ENCODE measurements at regions not wholly inside any gene's neighbourhood (a gene's known extent, or its start where the extent isn't known, plus 50 kb on each side); places are given as distances from the start of the nearest gene placed in this dataset.
A peak's percentile ranks its signal among the peaks of the same experiment; 100 is the strongest.
"Not testable (repeated sequence)": the region's sequence is repeated elsewhere in the genome, so short reads cannot be mapped to it uniquely, and the experiment has no call there.

DNA sequence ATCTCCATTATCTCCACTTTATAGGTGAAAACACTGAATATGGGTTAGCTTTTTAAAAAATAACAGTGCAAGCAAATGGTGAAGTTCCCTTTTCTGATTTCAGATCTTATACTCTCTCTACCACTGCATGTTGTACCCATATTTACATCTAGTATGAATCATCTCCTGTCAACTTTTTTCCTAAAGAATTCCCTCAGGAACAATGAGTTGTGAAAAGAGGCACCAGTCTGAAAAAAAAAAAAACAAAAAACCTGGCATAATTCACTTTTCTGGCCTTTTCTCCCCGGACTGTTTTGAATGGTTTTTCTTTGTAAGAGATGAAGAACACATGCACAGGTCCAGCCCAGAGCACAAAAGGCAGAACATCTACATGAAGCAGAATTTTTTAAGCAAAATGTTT is 596.0 kb downstream of the COL12A1 start:
- DNase-seq = no peak

DNA sequence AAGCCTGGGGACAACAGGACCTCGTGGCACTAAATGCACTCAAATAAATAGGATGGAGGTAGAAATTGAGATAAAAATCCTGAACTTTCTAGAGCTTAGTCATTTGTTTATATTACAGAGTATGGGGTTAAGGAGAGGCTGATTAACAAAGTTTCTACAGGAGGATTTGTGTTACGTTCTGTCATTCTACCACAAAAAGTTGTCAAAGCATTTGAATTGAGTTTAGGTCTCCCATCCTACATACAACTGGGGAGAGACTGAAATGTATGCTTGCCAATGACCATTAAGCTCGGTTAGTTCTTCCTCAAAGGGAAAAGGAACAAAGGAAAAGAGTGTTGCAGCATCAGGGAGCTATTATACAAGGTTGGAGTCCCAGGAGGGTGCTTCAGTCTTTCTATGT is 597.9 kb downstream of the COL12A1 start:
- DNase-seq = no peak

DNA sequence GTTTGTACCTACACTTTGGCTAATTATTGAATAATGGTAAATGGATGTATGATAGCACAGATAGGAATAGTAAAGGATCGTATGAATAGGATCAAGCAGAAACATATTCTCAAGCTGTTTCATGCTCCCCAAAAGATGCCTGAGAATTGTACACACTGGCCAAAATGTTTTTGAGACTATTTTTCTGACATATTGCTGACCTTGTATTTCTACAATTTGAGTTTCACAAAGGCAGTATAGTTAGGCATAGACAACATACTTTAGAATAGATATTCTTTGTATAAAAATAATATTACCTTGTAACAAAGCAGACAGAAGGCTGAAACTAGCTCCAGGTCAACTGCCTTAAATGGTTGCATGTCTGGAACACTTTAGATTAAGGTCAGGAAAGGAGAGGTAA is 598.4 kb downstream of the COL12A1 start:
- DNase-seq = no peak

DNA sequence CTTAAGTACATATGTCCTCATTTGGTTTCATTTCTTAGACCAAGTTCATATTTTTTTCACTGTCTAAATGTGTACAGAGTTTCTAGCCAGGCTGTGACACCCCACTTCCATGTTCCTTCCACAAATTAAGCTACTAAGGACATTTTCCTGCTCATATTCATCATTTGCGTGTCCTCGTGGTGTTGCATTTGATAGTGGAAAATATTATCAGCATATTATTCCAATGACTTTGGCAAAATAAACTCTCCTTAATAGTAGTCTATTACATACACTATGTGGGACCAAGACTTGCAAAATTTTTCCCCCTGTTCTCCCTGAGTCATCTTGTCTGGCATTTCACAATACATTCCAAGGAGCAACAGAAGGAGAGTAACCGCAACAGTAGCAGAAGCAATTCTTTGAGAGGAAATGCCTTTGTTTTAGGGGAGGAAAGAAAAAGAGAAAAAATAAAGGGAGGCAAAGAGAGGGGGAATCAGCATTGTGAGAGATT is 599.2 kb downstream of the COL12A1 start:
- DNase-seq = no peak

DNA sequence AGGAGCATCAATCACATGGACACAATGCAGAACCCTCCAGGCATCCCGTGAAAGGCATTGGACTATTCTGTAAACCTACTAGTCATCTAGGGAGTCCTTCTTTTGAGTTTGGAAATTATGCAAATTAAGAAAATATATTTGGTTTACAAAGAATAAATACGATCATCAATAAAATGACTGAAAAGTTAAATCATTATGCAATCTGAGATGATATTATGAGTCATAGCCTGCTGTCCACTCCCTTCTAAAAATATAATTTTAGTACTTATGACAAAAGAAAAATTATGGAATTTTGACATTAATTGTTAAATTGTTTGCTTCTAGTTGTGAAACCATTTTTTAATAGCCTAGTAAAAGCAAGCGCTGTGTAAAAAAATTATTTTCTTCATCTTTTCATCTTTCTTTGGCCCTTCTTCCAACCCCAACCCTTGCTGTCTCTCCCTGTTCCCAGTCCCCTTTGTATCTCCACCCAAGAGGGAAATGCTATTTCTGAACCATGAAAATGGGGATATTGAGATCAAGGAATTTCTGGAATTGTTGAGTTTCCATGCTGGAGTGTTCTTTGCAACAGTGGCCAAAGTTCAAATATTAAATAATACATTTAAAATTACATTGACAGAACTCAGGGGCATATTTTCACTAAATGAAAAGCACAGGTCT is 599.8 kb downstream of the COL12A1 start:
- DNase-seq = no peak

DNA sequence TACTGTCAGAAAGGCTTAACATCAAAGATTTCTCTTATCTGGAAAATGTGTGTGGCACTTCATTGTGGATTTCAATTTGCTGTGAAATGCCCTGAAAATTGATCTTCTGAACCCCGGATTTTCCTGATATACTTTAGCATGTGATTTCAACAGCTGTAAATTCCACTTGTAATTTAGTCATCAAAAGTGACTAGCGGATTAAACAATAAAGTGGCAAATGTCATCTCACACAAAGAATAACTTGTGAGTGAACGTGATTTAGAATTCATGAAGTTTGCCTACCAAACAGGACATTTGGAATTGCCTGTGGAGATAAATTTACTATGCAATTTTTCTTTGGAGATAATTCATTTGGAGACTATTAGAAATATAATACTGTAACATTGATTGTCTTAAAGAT is 601.6 kb downstream of the COL12A1 start:
- no peak for DNase-seq

DNA sequence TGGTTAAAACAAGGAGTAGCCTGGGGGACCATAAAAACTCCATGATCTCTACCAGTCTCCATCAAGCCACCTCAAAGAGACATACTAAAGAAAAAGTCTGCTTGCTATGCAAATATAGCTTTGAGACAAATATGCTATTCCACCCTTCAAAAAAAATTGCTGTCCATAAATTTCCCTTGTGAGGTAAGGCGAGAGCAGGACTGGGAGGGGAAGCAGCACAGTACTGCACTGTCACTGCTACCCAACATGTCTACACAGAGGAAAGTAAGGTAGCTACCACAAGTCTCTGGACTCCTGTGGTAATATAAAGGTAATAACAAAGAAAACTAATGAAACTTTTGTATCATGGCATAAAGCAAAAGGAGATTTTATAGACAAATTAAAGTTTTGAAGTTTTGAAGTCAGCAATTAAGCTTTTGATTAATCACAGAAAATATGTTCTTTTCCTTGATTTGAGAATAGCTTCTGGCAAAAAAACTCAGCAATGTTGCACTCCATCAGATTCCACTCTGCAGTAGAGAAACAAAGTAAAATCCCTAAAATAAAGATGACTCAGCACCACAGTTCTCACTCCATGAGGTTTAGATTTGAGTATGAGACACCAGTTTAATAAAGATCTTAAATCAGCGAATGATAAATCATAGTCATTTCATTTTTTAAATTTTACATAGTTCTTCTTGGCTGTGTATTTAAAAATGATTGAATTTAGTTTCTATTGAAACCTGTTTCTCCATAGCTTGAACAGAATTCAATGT is 602.4 kb downstream of the COL12A1 start:
- DNase-seq = no peak

DNA sequence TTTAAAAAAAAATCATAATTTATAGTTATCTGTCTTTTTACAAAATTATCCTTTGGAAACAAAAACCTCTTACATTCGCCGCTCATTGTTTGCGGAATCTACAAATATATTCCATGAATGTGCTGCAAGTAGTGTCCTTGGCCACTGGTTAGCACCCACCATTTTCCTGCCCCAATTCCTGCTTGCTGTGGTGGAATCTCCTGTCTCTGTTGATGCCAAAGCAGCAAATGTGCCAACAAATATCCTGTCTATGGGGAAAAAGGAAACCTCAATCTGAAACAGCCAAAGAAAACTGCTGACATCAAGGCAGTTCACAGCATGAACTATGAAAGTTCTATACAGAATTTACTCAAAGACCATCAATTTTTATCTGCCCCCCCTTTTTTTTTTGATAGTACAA is 603.6 kb downstream of the COL12A1 start:
- DNase-seq = no peak

DNA sequence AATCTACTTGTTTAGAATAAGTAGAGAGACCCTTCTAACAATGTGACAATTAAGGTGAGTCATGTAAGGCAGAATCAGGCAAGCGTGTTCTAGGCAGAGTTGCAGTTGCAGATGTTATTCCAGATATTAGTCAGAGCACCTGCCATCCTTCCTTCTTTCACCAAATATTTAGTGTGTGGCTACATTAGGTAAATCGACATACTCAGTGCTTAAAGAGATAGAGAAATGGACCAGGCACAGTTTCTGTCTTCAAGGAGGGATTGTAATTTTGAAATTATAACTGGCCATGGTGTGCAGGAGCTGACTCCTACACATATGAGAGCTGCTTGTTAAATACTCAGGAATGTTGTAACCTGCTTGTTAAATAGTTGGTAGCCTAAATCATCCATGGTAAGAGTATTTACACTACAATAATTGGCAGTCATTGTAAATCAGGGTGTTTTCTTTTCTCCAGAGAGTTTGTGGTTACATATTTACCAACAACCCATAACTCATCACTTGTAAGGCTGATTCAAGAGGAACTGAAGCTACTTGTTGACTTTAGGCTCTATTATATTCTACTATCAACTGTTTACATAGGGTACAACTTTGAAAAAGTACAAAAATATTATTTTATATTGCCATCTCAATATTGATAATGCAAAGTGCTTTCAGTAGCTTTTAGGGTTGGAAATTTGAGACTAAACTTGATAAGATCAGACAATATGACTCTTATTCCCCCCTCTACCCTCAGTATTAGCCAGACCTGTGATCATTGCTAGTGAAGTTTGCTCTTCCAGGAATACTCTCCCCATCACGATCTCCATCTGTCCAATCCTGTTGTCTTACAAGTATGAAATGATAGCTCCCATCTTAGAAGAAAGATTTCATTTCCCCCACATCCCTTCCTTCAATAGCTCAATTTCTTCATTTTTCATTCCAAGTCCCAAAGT is 607.1 kb downstream of the COL12A1 start:
- no peak for DNase-seq

DNA sequence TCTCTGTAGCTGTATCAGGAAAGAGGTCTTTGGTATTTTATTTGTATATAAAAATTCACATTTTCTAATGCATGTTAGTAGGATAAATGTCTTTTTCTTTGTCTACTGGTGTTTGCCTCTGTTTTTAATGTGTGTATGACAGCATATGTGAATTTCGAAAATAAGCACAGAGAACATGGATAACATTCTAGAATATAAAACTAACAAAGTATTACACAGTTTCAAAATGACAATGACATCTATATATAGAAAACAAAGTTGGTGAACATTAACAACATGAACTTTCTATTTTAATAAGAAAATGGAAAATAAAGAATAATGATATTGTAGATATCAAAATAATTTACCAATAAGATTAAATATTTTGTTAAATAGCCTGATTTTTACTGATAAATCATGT is 608.0 kb downstream of the COL12A1 start:
- DNase-seq = no peak

DNA sequence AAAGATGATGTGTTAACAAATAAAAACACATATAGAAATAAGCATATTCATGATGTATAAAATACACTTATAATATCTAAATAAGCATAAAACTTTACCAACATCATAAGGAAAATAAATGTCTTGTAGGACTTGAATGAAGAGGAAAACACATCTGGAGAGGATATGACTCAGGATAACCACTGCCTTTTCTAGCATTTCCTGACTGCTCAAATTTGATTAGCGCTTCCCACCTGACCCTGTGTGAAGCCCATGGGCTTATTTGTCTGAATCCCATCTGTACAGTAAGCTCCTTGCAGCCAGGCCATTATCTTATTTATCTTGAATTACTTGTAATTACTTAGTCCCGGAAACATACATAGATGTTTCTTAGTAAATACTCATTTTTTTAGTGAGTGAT is 608.6 kb downstream of the COL12A1 start:
- DNase-seq = no peak

DNA sequence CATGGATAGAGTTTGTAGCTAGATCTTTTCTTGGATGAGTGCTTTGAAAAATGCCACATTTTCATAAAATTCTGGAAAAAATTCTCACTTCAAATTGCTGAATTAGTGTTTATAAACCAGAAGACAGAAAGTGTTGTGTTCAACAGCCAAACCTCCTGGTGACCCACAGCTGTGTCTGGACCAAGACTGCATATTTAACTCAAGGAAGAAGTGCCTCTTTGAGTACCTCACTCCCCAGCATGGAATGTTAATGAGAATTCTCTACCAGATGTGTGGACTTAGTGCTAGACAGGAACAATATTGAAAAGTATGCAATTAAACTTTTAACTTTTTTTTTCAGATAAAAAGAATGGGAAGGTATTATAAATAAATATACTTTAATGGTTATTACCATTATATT is 609.3 kb downstream of the COL12A1 start:
- DNase-seq = no peak

DNA sequence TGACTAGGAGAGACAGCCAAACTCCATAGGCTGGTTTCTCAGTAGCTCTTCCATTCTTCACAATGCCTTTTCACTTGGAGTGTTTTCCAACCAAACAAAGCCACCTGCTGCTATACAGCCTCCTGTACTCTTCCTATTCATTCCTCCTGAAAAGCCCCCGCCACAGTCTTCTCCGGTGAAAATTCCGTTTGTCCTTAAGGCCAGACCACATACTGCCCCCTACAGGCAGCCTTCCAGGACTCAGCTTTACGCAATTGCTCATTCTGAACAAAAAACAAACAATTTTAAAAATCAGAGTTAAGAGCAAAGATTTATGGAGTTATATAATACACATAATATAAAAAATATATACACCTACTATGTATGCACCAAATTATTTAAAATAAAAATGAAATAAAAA is 611.5 kb downstream of the COL12A1 start:
- not testable (repeated sequence) for DNase-seq

DNA sequence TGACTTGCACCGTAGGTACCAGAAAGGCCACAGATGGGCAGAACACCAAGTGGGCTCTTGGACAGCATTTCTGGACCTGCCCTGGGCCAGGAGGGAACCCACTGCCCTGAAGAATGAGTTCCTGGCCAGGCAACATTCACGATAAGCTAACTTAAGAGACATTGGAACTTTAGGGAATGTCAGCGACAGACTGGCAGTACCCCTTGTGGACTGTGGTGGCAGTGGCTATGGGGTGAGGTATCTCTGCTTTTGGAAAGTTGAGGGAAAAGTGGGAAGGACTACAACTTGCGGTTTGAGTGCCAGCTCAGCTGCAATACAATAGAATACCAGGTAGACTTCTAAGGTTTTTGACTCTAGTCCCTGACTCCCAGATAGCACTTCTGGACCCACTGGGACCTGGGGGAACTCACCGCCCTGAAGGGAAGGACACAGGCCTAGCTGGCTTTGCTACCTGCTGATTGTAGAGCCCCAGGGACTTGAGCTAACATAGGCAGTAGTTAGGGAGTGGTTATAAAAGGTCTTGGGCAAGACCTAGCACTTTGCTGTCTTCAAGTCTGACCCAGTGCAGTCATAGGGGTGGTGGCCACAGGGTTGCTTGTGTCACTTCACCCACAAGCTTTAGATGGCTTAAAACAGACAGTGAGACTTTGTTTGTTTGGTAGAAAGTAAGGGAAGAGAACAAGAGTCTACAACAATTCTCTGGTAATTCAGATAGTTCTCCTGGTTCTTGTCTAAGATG is 617.6 kb downstream of the COL12A1 start:
- DNase-seq = no peak

DNA sequence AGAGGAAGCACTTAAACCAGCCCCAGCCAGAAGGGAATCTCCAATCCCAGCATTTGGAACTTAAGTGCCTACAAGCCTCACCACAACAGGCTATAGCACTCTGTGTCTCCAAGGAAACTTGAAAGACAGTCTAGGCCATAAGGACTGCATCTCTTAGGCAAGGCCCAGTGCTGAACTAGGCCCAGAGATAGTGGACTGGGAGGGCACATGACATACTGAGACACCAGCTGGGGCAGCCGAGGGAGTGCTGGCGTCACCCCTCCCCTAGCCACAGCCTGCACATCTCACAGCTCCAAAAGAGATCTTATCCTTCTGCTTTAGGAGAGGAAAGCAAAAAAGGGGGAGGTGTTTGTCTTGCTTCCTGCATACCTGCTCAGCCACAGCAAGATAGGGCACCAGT is 618.5 kb downstream of the COL12A1 start:
- DNase-seq = no peak

DNA sequence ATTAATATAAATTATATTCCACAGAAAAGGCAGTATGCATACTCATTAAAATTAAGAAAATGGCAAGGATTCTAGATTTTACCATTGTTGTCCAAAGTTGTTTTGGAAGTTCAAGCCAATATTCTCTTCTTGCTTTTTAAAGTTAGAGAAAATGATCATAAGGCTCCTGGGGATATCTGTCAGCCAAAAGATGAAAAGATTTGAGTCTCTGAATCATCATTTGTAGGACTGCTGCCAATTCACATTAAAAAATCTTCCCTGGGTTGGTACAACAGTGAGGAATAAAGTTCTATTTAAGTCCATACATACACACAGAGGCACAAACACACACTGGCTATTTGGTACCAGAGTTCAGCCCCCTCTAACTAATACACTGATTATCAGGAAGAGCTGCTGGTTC is 620.1 kb downstream of the COL12A1 start:
- no peak for DNase-seq

DNA sequence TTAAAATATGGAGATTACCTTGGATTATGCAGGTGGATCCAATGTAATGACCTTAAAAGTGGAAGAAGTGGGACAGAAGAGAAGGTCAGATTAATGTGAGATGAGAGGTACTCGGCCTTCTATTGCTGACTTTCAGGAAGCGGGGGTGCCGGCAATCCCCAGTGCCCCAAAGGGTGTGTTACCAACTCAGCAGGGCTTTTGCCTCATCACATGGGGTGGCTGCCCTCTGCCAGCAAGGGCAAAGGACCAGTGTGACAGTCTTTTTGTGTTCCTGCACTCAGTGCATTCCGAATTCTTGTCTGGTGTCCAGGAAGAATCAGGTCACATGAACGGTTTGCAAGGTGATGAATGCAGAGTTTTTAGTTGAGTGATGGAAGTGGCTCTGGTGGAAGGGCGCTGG is 624.2 kb downstream of the COL12A1 start:
- DNase-seq = no peak

DNA sequence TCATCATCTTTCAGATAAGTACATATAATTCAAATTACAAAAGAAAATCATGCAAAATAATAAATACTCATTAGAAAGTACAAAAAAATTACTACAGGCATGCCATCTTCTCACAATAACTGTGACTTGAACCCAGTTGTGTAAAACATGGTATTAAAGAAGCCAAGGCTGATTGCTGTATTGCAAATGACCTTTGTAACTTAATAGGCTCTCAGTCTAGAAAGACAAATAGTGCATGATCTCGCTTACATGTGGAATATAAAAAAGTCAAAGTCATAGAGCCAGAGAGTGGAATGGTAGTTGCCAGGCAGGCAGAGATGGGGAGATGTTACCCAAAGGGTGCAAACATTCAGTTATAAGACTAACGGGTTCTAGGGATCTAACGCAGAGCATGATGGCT is 626.1 kb downstream of the COL12A1 start:
- DNase-seq = no peak

DNA sequence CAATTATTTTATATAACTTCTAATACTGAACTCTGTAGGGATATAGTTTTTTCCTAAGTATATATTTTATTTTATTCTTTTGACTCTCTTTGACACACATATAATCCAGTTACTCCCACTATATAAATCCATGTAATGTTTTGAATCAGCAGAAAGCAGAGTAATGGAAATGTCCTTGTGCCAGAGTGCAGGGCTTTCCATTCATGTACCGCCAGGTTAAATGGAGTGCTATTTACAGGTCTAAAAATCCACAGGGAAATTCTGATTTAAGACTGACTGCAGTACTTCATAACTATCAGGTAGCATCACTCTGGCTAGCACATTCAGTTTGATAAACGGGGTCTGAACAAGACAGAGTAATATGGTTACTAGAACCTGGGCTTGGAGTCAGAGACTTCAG is 626.8 kb downstream of the COL12A1 start:
- DNase-seq = no peak

DNA sequence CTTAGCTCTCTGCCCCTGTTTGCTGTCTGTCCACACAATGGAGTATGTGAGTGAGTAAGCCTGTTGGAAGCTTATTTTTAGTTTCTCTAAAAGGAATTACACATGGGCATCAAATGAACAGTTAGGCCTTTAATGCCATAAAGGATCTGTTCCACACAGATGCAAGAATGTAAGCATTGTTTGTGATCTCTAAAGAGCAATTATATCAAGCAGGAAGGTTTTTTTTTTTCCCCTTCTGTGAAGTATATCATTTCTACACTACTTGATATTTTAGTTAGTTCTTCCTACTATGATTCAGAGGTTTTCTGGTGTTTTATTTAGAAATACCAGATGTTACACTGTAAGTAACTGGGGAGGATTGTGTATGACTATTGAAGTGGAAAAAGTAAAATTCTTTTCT is 627.5 kb downstream of the COL12A1 start:
- DNase-seq = no peak

DNA sequence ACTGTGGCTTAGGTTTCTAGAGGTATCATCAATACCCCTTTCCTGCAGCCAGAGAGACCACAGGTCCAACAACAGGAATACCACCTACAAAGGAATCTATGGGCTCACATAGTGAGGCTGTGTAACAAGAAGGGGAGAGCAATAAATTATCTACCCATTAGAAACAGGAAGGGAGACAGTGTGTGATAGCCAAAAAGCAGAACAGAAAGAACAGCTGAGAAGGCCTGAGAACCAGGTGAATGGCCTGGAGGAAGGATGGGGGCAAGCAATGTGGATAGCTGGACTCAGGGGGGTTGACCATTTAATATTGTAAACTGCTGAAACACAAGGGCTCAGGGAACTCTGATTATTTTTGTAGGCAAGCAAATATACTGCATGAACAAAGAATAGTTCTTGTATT is 628.2 kb downstream of the COL12A1 start:
- no peak for DNase-seq

DNA sequence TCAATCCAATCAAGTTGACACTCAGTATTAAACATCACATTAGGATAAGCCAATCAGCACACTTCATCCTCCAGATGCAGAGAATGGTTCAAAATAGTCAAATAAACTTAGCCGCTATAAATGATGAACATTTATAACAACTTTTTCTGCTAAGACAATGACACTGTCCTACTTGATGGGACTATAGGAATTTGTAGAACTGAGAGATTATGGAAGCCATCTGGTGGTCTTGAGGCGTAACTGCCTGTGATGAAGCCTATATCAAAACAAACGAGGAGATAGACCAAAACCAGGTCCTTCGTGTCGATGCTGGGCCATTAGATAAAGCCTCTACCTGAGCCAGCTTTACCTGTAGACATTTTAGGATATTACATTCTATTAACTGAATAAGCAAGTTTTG is 631.1 kb downstream of the COL12A1 start:
- peak; percentile 5 for DNase-seq

DNA sequence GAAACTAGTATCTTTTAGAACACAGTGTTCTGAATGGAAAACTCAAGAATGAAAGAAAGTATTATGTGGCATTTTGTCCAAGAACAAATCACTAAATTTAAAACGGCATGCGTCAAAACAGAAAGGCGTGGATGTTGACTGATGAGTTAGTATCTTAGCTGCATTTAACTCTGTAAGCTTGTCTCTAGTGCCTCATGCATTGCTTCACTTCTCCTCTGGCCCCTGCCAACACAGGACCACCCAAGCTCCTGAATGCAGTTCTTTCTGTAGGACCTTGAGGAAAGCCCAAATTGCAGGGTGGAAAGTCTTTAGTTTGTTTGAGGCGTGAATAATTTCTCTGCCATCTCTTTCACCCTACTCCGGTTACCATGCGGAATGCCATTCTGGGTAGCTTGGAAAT is 632.2 kb downstream of the COL12A1 start:
- DNase-seq = no peak
